WI38 (cell line): ENCODE measurements at regions not wholly inside any gene's neighbourhood (a gene's known extent, or its start where the extent isn't known, plus 50 kb on each side); places are given as distances from the start of the nearest gene placed in this dataset.
"Not testable (repeated sequence)": the region's sequence is repeated elsewhere in the genome, so short reads cannot be mapped to it uniquely, and the experiment has no call there.

ENCODE experiments used
- H3K4me3 ChIP-seq: 2 replicates; pipeline ENCODE4 v1.5.1; 2011; ENCODE audit warnings: low read depth, mild to moderate bottlenecking, control low read depth, low read length
- TF ChIP-seq, protein P1 (sequence below): IDR thresholded peaks from 2 replicates; pipeline ENCODE4 v1.5.1; 2012; ENCODE audit warnings: low read depth, mild to moderate bottlenecking, control low read depth, low read length

DNA sequence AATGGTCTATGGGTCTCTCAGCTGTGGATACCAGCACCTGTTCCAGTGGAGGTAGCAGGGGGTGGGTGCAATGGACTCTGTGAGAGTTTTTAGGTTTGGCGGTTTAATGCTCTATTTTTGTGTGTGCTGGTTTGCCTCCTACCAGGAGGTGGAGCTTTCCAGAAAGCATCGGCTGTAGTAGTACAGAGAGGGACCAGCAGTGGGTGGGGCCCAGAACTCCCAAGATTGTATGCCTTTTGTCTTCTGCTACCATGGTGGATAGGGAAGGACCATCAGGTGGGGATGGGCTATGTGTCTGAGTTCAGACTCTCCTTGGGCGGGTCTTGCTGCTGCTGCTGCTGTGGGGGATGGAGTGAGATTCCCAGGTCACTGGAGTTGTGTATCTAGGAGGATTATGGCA, 557.2 kb upstream of the GRID2 start:
- TF ChIP-seq, protein P1, sequence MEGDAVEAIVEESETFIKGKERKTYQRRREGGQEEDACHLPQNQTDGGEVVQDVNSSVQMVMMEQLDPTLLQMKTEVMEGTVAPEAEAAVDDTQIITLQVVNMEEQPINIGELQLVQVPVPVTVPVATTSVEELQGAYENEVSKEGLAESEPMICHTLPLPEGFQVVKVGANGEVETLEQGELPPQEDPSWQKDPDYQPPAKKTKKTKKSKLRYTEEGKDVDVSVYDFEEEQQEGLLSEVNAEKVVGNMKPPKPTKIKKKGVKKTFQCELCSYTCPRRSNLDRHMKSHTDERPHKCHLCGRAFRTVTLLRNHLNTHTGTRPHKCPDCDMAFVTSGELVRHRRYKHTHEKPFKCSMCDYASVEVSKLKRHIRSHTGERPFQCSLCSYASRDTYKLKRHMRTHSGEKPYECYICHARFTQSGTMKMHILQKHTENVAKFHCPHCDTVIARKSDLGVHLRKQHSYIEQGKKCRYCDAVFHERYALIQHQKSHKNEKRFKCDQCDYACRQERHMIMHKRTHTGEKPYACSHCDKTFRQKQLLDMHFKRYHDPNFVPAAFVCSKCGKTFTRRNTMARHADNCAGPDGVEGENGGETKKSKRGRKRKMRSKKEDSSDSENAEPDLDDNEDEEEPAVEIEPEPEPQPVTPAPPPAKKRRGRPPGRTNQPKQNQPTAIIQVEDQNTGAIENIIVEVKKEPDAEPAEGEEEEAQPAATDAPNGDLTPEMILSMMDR = no peak

DNA sequence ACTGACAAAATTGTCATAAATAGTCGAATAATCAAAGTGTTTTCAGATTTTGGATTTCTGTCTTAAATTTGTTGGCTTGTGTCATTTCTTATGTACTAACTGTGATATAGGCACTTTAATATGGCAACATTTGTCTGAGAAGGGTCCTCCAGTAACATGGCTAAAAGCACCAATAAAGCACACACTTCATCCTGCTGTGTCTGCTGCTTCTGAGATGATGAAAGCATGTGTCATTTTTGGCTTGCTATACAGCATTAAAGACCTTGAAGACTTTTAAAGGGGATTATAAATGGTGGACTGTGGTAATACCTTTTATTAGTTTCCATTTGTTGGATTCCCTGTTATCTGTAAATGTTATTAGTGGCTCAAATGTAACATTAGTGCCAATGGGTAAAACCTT, 551.8 kb upstream of the GRID2 start:
- TF ChIP-seq, protein P1 = no peak
- no peak overlapping the region for H3K4me3 ChIP-seq

More for the DNA sequence above, 557.2 kb upstream of the GRID2 start:
- H3K4me3 ChIP-seq = no peak overlapping the region

DNA sequence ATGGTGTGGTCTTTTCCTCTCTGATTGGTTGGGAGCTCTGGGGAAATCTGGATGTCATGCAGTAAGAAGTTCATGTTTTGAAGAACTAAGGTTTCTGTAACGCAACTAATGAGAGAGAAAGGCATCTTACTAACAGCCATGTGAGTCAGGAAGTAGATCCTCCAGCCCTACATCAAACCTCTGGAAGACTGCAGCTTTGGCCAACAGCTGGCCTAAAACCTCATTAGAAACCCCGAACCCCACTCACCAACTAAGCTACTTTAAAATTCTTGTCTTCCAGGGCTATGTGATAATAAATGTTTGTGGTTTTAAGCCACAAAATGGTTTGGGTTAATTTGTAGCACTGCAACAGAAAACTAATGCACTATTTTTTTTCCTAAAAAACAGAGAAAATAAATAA, 549.0 kb upstream of the GRID2 start:
- TF ChIP-seq, protein P1 = no peak
- no peak overlapping the region for H3K4me3 ChIP-seq

DNA sequence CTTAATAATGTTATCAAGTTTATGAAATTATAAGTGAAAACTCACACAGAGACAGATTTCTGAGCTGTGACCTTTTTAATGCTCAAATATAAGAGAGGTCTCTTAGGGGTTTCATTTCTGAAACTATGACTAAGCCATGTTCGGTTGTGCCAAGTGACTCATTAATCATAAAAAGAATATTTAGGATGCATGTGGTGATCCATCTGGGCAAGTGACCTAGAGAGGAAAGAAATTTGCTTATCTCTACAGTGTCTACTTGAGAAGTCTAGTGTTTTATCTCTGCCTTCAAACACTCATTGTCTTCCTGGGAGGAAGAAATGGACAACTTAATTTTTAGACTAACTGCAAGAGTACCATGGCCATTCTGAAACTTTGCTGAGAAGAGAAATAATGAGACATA, 545.3 kb upstream of the GRID2 start:
- H3K4me3 ChIP-seq = no peak overlapping the region
- TF ChIP-seq, protein P1 = no peak

DNA sequence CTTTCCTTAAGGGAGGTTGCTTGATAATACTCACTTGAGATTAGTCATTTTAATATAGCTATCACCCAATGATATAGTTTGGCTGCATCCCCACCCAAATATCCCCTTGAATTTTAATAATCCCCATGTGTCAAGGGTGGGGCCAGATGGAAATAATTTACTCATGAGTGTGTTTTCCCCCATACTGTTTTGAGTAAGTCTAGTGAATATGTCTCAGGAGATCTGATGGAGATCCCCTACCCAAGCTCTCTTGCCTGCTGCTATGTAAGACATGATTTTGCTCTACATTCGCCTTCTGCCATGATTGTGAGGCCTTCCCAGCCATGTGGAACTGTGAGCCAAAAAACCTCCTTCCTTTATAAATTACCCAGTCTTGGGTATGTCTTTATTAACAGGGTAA, 539.7 kb upstream of the GRID2 start:
- TF ChIP-seq, protein P1 = no peak

DNA sequence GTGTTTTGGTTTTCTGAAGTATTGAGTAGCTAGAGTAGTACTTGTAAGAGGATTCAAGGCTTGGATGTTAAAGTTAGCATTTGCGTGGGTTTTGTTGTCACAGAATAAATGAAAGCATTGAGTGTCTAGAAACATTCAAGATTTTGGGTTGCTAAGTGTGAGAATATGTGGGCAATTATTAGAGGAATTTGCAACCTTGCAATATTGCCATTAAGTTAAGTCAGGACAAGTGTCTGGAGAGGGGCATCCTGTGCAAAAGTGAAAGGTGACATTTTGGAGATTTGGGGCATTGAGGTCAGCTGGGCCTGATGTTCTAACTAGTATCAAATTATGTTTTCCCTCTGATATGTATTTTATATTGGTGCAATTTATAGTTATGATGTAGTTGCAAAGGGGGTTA, 533.9 kb upstream of the GRID2 start:
- H3K4me3 ChIP-seq = no peak overlapping the region
- TF ChIP-seq, protein P1 = no peak

More for the DNA sequence above, 539.7 kb upstream of the GRID2 start:
- H3K4me3 ChIP-seq = no peak overlapping the region

DNA sequence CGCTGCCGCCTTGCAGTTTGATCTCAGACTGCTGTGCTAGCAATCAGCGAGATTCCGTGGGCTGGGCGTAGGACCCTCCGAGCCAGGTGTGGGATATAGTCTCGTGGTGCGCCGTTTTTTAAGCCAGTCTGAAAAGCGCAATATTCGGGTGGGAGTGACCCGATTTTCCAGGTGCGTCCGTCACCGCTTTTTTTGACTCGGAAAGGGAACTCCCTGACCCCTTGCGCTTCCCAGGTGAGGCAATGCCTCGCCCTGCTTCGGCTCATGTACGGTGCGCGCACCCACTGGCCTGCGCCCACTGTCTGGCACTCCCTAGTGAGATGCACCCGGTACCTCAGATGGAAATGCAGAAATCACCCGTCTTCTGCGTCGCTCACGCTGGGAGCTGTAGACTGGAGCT, 512.1 kb upstream of the GRID2 start:
- not testable (repeated sequence) for H3K4me3 ChIP-seq

DNA sequence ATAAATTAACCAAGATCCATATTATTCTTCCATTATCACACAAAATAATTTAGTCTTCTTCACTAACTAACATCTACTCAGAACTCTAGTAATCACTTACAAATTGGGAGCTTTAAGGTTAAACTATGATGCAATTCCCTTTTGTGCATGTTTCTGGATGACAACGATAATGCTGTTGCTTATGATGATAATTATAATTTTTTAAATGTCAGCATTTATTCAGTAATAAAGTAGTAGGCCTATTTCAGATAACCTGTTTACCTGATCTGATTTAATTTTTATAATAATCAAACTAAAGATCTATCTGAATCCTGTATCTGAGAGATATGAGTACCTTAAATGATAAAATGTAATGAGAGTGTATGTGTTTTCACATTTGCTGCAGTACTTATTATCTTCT, 507.8 kb upstream of the GRID2 start:
- TF ChIP-seq, protein P1 = no peak

More for the DNA sequence above, 507.8 kb upstream of the GRID2 start:
- H3K4me3 ChIP-seq = no peak overlapping the region
